Astrocyte (in vitro differentiated cells and primary cell): ENCODE measurements at regions not wholly inside any gene's neighbourhood (a gene's known extent, or its start where the extent isn't known, plus 50 kb on each side); places are given as distances from the start of the nearest gene placed in this dataset.

Experiments
- DNase-seq: peaks from one replicate; pipeline ENCODE4 v3.0.0-alpha.2; 2010; ENCODE audit warnings: low read depth
- FAIRE-seq: peaks from 2 replicates; lab custom pipeline; 2011; peaks lifted over from hg19 to GRCh38; lab: Jason Lieb, UNC
- H2AFZ ChIP-seq: 2 replicates; pipeline ENCODE4 v1.6.0; 2012; ENCODE audit warnings: low read depth, low read length, inconsistent platforms
- H3K27ac ChIP-seq: 2 replicates; pipeline ENCODE4 v1.5.1; 2011; ENCODE audit warnings: low read depth, low read length, inconsistent platforms
- H3K27me3 ChIP-seq: 2 replicates; pipeline ENCODE4 v1.6.0; 2011; ENCODE audit warnings: low read length, inconsistent platforms; ENCODE audit not compliant: insufficient read depth
- H3K36me3 ChIP-seq: 2 replicates; pipeline ENCODE4 v1.5.1; 2011; ENCODE audit warnings: low read length, inconsistent platforms; ENCODE audit not compliant: insufficient read depth
- H3K4me1 ChIP-seq: 2 replicates; pipeline ENCODE4 v1.5.1; 2011; ENCODE audit warnings: low read length, inconsistent platforms; ENCODE audit not compliant: insufficient read depth
- H3K4me2 ChIP-seq: 2 replicates; pipeline ENCODE4 v1.6.0; 2012; ENCODE audit warnings: low read length, inconsistent platforms
- H3K4me3 ChIP-seq: 2 replicates; pipeline ENCODE4 v1.5.1; 2011; ENCODE audit warnings: low read depth, mild to moderate bottlenecking, low read length, inconsistent platforms; ENCODE audit not compliant: insufficient read depth
- H3K79me2 ChIP-seq: 2 replicates; pipeline ENCODE4 v1.6.0; 2012; ENCODE audit warnings: mild to moderate bottlenecking, low read length, inconsistent platforms; ENCODE audit not compliant: insufficient read depth
- H3K9ac ChIP-seq: 2 replicates; pipeline ENCODE4 v1.6.0; 2012; ENCODE audit warnings: mild to moderate bottlenecking, low read length, inconsistent platforms
- H3K9me3 ChIP-seq: 2 replicates; pipeline ENCODE4 v1.5.1; 2012; ENCODE audit warnings: low read depth, mild to moderate bottlenecking, low read length, inconsistent platforms; ENCODE audit not compliant: insufficient read depth
- H4K20me1 ChIP-seq: 2 replicates; pipeline ENCODE4 v1.6.0; 2012; ENCODE audit warnings: low read length, inconsistent platforms; ENCODE audit not compliant: insufficient read depth
- H3K27ac Mint-ChIP-seq: one replicate; pipeline ENCODE4 v1.8.0; 2021; ENCODE audit warnings: mild to moderate bottlenecking, mixed read lengths; ENCODE audit not compliant: unreplicated experiment
- H3K27me3 Mint-ChIP-seq: one replicate; pipeline ENCODE4 v1.8.0; 2021; ENCODE audit warnings: low read depth, mixed read lengths; ENCODE audit not compliant: unreplicated experiment
- H3K36me3 Mint-ChIP-seq: one replicate; pipeline ENCODE4 v1.8.0; 2021; ENCODE audit warnings: low read depth, mixed read lengths; ENCODE audit not compliant: unreplicated experiment
- H3K4me1 Mint-ChIP-seq: one replicate; pipeline ENCODE4 v1.8.0; 2021; ENCODE audit warnings: low read depth, mixed read lengths; ENCODE audit not compliant: unreplicated experiment
- H3K4me3 Mint-ChIP-seq: one replicate; pipeline ENCODE4 v1.8.0; 2021; ENCODE audit warnings: mild to moderate bottlenecking, moderate library complexity, mixed read lengths; ENCODE audit not compliant: unreplicated experiment
- H3K9me3 Mint-ChIP-seq: one replicate; pipeline ENCODE4 v1.8.0; 2021; ENCODE audit warnings: mild to moderate bottlenecking, mixed read lengths; ENCODE audit not compliant: unreplicated experiment
- EZH2 ChIP-seq: IDR thresholded peaks from 2 replicates; pipeline ENCODE4 v1.6.1; 2012; ENCODE audit warnings: mild to moderate bottlenecking, low read length, inconsistent platforms; ENCODE audit not compliant: insufficient read depth
- TF ChIP-seq, protein P1 (sequence below): IDR thresholded peaks from 2 replicates; pipeline ENCODE4 v1.5.1; 2011; ENCODE audit warnings: low read depth, mild to moderate bottlenecking, inconsistent platforms, low read length, moderate library complexity; ENCODE audit not compliant: insufficient read depth

DNA sequence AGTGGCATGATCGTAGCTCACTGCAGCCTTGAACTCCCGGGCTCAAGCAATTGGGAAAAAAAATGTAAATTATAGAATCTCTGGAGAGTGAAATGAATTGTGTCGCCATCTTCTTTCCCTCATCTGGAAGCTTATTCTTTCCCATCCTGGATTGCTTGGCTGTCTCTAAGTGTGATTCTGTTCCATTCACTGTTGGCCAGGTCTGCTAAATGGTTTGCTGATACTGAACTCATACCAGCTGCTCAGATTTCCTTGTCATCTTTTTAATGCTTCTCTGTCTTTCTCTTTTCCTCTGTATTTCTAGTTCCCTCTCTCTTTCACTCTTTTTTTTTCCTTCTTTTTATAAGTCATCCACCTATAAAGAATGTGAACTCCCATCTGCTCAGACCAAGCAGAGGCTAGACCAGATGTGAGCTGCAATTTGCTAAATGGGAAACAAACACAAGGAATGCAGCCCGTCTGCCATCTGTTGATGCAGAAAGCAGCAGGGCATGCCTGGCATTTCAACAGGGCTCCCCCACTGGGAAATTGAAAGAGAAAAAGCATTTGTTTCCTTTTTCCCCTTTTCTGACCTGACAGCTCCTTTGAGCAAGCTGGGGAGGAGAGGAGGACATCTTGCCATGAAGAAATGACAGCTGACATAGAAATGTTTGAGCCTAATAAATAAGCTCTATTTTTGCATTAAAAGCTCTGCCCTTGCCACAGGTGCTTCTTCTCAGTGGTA lies 1823.6 kb upstream of the FLRT2 start:
- Histone ChIP-seq H3K4me3 (no peak overlapping the region), H3K36me3 (no peaks in the 10 kb centered on the region), H2AFZ (no peak overlapping the region), H3K27me3 (no peaks in the 10 kb centered on the region), H4K20me1 (no peaks in the 10 kb centered on the region), H3K9me3 (no peaks in the 10 kb centered on the region), H3K4me1 (no peaks in the 10 kb centered on the region), H3K4me2 (no peak overlapping the region), H3K27ac (no peak overlapping the region), H3K79me2 (no peaks in the 10 kb centered on the region), H3K9ac (no peak overlapping the region)
- Mint-ChIP-seq H3K36me3 (no peaks in the 10 kb centered on the region), H3K4me3 (no peak overlapping the region), H3K4me1 (peaks cover 13% of the 10 kb centered on the region), H3K9me3 (no peaks in the 10 kb centered on the region), H3K27ac (peak overlapping the region; percentile 20), H3K27me3 (no peaks in the 10 kb centered on the region)
- TF ChIP-seq, protein P1, sequence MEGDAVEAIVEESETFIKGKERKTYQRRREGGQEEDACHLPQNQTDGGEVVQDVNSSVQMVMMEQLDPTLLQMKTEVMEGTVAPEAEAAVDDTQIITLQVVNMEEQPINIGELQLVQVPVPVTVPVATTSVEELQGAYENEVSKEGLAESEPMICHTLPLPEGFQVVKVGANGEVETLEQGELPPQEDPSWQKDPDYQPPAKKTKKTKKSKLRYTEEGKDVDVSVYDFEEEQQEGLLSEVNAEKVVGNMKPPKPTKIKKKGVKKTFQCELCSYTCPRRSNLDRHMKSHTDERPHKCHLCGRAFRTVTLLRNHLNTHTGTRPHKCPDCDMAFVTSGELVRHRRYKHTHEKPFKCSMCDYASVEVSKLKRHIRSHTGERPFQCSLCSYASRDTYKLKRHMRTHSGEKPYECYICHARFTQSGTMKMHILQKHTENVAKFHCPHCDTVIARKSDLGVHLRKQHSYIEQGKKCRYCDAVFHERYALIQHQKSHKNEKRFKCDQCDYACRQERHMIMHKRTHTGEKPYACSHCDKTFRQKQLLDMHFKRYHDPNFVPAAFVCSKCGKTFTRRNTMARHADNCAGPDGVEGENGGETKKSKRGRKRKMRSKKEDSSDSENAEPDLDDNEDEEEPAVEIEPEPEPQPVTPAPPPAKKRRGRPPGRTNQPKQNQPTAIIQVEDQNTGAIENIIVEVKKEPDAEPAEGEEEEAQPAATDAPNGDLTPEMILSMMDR: no peak
- no peak for TF ChIP-seq EZH2
- FAIRE-seq (no peak), DNase-seq (no peak)

DNA sequence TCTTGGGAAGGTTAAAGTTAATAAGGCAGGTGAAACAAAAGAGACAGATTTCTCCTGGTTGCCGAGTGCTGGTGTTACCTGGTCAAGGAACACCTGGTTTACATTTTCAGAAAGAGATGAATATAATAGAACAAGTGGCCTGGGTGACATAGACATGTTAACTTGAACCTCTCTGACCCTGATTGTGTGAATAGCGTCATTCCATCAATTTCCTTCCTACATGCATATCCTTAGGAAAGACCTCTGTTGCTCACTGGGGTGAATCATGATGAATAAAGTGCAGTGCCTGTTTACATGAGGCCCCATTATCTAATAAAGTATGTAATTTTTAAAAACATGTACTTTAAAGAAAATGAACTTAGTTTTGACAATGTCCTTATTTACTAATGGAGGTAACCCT lies 1822.9 kb upstream of the FLRT2 start:
- FAIRE-seq (no peak), DNase-seq (no peak)
- no peak for TF ChIP-seq EZH2
- TF ChIP-seq, protein P1: no peak
- Histone ChIP-seq H3K27me3 (no peaks in the 10 kb centered on the region), H3K27ac (no peak overlapping the region), H2AFZ (no peak overlapping the region), H3K4me1 (no peaks in the 10 kb centered on the region), H3K4me2 (no peak overlapping the region), H4K20me1 (no peaks in the 10 kb centered on the region), H3K9ac (no peak overlapping the region), H3K4me3 (no peak overlapping the region), H3K36me3 (no peaks in the 10 kb centered on the region), H3K79me2 (no peaks in the 10 kb centered on the region), H3K9me3 (no peaks in the 10 kb centered on the region)
- Mint-ChIP-seq H3K9me3 (no peaks in the 10 kb centered on the region), H3K4me1 (peaks cover 13% of the 10 kb centered on the region), H3K4me3 (no peak overlapping the region), H3K36me3 (no peaks in the 10 kb centered on the region), H3K27ac (no peak overlapping the region), H3K27me3 (no peaks in the 10 kb centered on the region)

DNA sequence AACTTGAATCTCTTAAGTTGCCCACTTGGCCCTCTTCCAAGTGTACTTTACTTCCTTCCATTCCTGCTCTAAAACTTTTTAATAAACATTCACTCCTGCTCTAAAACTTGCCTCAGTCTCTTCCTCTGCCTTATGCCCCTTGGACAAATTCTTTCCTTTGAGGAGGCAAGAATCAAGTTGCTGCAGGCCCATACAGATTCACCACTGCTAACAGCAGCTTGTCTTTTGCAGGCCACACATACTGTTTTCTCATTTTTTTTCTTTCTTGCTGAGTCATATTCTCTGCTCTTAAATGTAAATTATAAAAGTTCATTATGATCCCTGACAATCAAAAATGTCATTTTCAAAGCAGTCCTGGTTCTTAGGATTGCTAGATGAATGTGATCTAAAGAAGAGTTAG lies 1820.8 kb upstream of the FLRT2 start:
- DNase-seq: no peak
- H3K9ac ChIP-seq: no peak overlapping the region
- H2AFZ ChIP-seq: no peak overlapping the region
- H3K27ac ChIP-seq: no peak overlapping the region
- no peak overlapping the region for H3K4me3 ChIP-seq
- H3K79me2 ChIP-seq: no peaks in the 10 kb centered on the region
- Mint-ChIP-seq H3K4me3 (no peak overlapping the region), H3K27ac (no peak overlapping the region), H3K4me1 (peaks cover 13% of the 10 kb centered on the region), H3K27me3 (no peaks in the 10 kb centered on the region), H3K36me3 (no peaks in the 10 kb centered on the region), H3K9me3 (no peaks in the 10 kb centered on the region)
- FAIRE-seq: no peak
- no peak overlapping the region for H3K4me2 ChIP-seq
- no peaks in the 10 kb centered on the region for H3K4me1 ChIP-seq
- no peaks in the 10 kb centered on the region for H3K9me3 ChIP-seq
- TF ChIP-seq, protein P1: no peak
- TF ChIP-seq EZH2: no peak
- H3K36me3 ChIP-seq: no peaks in the 10 kb centered on the region
- no peaks in the 10 kb centered on the region for H3K27me3 ChIP-seq
- H4K20me1 ChIP-seq: no peaks in the 10 kb centered on the region
